ENCODE measurements at regions not wholly inside any gene's neighbourhood (a gene's known extent, or its start where the extent isn't known, plus 50 kb on each side); places are given as distances from the start of the nearest gene placed in this dataset.
"Not testable (repeated sequence)": the region's sequence is repeated elsewhere in the genome, so short reads cannot be mapped to it uniquely, and the experiment has no call there.

DNA sequence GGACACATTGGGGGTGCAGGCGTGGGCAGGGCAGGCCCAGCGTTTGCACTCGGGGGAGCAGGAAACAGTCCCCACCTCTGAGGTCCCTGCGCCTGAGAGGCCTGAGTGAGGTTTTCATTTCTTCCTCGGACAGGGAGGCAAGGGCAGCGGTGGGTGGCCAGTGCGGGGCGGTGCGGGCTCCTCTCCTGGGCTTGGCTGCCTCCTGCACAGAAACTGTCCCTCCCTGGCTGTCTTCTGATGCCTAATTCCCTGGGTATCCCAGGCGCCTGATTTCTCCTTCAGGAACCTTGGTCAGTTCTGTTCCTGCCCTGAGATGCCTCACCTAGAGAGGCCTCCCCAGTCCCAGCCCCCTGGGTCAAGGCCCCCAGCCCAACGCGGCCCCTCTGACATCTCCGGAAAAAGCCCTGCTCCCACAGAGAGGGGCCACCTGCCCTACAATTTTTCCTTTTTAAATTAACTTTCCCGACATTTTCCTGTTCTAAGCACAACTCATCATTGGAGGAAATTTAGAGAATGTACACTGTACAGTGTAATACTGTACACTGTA, 260.3 kb downstream of the ADGRD1 start:
- no peak for DNase-seq (ENCODE audit: low read depth in 2 of 2)

DNA sequence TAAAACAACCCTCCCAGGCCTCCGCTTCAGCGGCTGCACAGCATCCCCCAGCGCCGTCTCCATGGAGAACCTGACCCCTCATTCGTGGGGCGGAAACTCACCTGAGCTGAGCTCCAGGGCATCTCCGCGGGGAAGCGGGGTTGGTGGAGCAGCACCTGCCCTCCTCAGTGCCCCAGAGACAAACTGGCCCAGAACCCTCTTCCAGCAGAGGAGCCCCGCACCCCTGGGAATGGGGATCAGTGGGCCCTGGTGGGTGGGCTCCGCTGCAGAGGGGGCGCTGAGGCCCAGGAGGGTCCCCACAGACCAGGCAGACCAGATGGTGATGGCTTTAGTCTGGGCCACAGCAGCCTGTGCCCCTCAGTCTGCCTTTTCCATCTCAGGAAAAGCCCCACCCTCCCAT, 261.2 kb downstream of the ADGRD1 start:
- not testable (repeated sequence) for DNase-seq (ENCODE audit: low read depth in 2 of 2)

DNA sequence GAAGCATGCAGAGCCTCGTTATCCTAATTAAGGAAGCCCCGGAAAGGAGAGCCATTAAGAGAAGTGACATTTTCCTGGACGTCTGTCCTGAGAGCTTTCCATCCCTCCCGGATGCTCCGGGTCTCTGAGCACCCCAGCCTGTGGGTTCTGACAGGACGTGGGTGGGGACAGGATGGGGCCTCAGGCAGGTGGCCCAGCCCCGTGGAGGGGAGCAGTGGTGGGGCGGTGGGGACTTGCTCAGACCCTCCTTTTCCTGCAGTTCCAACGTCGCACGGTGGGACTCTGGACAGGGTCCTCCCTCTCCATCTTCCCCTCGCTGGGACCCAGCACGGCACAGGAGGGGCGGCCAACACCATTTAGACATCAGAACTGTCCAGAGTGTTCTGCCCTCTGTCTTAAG, 262.9 kb downstream of the ADGRD1 start:
- DNase-seq (ENCODE audit: low read depth in 2 of 2): not testable (repeated sequence)

DNA sequence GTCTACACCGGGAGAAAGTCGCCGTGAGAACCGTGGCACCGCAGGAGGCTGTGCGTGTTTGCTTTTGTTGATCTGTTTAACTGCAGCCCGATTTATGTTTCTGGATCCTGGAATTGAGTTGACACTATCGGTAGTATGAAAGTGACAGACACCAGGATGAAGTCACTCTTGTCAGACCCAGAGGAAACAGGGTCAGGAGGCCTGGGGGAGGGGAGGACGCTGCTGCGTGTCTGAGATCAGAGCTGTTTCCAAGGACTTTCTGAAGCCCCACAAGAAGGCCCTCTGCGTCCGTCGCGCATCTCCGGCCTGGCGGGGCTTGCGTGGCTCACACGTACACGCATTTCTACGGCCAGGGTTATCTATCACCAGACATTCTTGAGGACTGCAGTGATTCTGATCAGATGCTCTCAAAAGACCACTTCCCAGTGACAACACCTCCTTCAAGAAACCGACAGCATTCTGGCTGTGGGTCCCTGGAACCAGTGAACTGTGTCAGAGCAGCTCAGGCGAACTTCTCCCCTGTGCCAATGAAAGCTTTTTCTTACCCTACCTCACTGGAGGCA, 263.4 kb downstream of the ADGRD1 start:
- DNase-seq (ENCODE audit: low read depth in 2 of 2): no peak

DNA sequence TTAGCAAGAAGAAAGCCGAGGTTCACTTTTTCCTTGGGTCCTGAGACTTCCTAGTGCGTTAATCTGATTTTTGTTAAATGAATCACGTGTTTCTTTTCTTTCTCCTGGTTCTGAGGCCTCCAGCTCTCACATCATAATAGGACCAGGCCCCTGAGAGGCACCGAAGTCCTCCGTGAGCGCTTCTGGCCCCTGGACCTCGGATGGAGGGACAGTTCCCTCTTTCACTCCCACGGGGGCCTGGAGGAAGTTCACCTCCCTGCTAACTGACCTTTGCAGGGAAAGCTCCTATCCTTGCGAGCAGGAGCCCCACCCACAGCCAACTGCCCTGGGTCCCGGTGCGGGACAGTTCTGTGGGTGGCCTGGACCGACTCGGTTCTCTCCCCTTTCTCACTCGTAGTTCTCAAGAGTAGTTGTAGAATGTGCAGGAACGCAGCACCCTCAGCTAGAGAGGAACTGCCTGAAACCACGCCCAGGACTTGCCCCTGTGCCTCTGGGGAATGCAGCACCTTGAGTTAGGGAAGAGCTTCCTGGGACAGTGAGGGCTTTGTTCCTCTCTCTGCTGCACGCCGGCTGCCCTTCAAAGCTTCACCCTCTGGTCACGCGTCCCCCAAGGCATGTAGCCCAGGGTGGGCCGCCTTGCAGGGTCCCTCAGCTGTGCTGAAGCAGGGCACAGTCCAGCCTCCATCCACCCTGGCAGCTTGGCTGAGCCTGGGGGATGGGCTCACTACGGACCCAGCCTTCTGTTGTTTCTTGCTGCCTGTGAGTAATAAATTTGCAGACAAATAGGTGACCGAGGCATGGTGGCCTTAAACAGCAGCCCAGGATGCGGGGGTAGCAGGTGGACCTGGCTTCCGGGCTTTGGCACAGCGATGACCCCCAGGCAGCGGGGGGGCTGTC, 264.6 kb downstream of the ADGRD1 start:
- no peak for DNase-seq (ENCODE audit: low read depth in 2 of 2)

DNA sequence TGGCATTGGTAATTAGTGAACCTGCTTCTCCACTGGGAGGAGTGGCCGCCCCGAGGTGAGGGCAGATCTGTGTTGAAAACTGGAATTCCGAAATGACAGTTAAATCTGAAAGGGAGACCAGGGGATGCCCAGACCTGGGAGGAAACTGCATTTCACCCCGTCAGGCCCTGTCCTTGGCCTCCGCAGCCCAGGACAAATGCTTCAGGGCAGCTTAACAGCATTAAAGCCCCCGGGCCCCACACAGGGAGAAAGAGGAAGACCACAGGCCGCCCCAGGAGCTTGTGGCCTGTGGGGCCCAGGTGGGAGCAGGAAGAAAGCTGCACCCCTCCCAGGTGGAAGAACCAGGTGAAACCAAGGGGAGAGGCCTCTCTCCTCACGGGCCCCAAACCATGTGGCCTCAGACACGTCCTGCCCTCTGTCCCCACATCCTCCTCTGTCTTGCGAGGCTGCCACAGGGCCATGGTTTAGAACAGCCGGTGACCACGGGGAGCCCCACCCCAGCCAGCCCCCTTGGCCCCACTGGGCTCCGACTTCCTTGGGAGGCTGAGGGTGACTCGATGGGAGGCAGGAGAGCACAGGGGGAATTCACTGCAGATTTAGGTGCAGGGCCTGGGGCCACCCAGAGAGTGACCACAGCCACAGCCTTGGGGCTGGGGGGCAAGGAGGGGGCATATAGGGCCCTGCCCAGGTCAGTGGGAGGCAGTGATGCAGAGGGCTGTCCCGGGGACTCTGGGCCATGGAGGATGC, 265.4 kb downstream of the ADGRD1 start:
- no peak for DNase-seq (ENCODE audit: low read depth in 2 of 2)

DNA sequence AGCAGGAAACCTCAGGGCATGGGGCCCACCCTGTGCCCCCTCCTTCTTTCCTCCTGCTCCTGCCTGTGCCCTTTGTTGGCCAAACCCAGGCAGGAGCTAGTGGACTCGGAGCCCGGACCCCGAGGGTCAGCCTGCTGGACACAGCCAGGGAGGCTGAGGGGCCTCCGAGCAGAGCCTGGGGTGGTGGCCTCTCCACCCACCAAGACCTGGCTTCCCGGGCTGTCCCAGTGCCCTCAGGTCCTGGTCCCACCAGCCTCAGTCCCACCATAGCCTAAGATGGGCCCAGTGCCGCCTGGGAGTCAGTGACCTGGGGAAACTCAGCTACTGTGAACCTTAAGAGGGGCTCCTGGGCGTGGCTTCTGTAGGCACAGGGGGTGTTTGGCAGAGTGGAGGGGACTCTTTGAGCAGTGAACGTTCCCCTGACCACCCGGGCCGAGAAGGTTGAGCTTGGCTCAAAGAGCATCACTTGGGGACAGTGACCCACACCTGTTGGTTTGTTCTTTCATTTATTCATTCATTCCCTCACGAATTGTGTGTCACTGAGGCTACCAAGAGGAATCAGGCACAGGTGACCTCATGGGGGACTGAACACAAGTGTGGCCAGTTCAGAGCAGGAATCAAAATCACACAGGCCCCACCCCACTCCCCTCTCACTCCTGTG, 266.1 kb downstream of the ADGRD1 start:
- no peak for DNase-seq (ENCODE audit: low read depth in 2 of 2)

DNA sequence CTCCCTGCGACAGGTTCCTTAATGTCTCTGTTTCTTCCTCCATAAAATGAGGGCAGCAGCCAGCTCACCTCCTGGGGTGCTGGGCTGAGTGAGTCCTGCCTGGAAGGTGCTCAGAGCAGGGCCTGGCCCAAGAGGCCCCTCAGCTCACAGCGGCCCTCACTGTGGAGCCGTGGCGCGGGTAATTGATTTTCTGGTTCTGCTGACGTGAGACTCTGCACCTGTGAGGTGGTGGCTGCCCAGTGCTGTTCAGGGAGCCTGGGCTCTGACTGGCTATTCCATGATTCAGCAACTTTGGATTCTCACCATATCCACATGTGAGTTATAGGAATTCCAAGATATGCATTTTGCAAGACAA, 266.6 kb downstream of the ADGRD1 start:
- no peak for DNase-seq (ENCODE audit: low read depth in 2 of 2)

DNA sequence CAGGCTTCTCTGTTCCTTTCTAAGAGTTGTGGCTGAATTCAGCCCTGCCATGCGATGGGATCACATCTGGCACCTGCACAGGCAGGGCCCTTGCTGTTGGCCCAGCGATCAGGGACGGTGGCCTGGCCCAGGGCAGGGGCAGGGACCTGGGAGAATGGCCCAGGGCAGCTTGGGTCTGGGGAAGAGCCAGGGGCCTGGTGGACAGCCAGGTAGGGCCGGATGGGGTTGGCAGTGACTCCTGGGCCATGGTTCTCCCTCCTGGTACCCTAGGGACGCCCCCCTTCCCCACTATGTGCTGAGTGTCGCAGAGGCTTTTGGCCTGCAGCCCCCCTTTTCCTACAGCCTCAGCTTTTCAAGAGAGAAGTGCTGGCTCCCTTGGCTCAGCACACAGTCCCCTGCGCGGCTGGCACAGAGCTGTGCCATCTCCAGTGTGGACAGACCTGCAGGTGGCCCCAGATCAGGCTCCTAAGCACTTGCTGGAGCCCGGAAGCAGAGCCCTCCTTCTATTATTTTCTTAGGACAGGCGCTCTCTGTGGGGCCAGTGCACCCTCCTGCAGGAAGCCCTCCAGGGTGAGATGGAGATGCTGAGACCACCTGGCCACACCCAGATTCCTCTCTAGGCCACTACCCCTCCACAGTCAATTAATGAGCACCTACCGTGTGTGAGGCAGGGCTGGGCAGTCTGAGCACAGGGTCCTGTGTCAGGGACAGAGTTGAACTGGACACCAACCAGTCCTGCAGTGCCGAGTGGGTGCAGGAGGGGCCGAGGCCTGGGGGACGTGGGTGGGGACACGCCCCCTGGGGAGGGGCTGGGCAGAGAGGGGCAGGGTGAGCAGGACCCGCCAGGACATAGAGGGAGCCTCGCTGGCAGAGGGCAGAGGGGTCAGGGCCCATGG, 267.6 kb downstream of the ADGRD1 start:
- DNase-seq (ENCODE audit: low read depth in 2 of 2): no peak

DNA sequence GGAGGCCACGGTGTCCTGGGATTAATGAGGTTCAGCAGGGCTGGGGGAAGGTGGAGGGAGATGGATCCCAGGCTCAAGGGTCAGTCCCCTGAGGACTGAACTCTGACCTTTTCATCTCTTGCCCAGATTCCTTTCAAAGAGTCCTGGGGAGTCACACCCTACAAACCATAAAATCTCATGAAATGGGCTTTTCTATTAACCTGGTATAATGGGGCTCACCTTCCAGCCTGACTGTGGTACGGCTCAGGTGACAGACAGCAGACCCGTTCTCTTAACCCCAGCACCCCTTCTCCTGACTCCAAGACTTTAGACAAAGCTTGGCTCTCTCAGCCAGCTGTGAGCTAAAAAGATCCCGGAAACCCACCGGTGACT, 268.2 kb downstream of the ADGRD1 start:
- DNase-seq (ENCODE audit: low read depth in 2 of 2): no peak

DNA sequence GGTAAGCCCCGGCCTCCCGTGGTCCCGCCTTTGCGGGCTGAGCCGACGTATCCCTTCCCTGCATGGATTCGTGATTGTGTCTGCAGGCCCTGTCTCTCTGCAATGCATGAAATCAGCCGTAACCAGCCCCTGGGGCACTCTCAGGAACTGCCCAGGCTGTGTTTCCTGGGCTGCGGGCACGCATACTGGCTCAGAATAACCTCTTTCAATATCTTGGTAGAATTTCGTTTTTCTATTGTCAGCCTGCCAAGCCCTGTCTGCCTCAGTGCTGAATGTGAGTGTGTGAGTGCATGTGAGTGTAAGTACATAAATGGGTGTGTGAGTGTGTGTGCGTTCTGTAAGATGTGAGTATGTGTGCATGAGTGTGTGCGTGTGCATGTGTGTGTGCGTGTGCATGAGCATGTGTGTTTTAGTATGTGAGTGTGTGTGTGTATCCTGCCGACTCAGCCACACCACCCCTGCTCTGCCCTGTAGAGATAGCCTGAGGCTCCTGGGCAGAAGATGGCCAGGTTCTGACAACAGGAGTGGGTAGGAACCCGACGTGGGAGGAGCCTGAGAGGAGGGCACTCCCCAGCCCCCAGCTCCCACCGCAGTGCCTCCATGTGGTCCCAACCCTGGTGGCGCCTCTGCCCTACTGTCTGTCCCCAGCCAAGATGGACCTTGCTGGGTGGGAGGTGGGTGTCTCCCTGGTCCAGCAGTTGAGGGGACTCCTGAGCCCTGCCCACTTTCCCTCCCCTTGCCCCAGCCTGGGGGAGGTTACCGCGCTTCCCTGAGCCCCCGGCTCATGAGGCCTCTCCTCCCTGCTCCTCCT, 268.8 kb downstream of the ADGRD1 start:
- DNase-seq (ENCODE audit: low read depth in 2 of 2): no peak

DNA sequence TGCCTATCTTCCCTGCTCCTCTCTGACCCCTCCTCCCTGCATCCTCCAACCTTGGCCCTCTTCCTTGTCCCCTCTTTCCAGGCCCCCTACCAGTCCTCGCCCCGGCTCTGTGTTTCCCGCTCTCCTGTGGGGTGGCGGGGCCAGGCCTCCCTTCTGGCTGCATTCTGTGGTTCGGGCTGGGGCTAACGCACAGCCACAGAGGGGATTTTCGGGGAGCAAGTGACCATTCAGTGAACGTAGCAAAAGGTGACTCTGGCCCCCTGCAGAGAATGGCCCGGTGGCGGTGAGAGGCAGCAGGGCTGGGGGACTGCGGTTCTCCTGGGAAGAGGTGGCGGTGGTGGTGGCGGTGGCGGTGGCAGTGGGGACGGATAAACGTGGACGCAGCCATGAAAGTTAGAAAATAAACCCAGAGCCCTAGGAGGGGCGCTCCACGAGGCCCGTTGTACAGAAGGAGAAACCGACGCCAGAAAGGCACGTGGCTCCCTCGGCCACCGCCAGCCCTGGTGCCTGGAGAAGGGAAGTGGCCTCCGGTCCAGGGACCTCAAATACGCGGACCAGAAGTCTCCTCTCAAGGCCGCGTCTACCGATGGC, 269.6 kb downstream of the ADGRD1 start:
- DNase-seq (ENCODE audit: low read depth in 2 of 2): no peak

DNA sequence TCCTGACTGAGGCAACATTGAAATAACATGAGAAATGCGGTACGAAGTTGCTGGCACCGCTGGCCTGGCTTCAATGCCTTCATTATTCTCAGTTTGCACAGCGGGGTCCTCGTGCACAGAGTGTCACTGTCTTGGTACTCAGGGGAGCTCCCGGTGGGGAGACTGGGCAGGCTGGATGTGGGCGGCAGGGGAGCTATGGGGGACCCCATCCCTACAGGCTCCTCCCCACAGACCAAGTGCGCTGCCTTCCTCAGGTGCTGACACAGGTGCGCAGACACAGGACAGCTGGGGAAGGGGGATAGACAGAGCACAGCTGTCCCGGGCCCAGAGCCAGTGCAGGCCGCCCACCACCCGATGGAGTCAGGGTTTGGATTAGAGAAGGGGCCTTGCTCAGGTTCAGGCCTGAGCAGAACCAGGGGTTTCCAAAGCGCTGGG, 270.1 kb downstream of the ADGRD1 start:
- DNase-seq (ENCODE audit: low read depth in 2 of 2): no peak

DNA sequence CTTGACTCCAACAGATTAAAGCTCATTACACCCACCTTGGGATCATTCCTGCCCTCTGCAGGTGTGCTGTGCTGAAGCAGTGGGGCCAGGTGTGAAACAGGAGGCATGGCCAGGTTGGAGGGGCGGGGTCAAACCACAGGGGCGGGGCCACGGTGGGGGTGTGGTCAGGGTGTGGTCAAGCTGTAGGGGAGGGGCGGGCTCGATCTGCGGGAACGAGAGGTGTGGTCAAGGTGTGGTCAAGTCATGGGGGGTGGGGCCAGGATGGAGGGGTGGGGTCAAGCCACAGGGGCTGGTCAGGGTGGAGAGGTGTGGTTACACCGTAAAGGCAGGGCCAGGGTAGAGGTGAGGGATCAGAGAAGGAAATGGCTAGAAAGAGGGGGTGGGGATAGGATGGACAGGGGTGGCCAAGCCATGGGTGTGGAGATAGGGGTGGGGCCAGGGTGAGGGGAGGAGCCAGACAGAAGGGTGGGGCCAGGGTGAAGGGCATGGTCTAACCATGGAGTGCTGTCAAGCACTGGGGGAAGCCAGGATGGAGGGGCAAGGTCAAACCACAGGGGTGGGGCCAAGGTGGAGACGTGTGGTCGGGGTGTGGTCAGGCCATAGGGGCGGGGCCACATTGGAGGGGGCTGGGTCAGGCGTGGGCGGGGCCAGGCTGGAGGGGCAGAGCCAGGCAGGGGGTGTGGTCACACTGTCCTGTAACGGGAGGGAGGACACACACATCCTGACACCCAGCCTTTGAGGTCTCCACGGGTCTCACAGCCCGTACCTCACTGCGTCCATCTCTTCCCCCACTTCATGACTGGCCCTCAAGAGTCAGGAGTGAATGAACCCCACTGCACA, 270.7 kb downstream of the ADGRD1 start:
- not testable (repeated sequence) for DNase-seq (ENCODE audit: low read depth in 2 of 2)

DNA sequence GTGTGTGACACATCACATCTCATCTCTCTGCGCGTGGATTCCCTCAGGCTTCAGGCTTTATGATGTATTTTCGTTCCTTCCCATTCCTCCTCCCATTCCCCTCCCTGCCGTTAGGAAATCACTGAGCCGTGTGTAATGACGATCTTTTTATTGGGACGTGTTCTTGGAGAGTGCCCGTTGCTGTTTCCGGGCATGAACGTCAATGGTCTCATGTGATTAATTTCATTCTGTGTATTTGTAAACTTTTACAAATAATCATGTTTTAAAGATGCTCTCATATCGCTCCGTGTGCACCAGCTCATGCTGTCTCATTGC, 271.3 kb downstream of the ADGRD1 start:
- not testable (repeated sequence) for DNase-seq (ENCODE audit: low read depth in 2 of 2)

DNA sequence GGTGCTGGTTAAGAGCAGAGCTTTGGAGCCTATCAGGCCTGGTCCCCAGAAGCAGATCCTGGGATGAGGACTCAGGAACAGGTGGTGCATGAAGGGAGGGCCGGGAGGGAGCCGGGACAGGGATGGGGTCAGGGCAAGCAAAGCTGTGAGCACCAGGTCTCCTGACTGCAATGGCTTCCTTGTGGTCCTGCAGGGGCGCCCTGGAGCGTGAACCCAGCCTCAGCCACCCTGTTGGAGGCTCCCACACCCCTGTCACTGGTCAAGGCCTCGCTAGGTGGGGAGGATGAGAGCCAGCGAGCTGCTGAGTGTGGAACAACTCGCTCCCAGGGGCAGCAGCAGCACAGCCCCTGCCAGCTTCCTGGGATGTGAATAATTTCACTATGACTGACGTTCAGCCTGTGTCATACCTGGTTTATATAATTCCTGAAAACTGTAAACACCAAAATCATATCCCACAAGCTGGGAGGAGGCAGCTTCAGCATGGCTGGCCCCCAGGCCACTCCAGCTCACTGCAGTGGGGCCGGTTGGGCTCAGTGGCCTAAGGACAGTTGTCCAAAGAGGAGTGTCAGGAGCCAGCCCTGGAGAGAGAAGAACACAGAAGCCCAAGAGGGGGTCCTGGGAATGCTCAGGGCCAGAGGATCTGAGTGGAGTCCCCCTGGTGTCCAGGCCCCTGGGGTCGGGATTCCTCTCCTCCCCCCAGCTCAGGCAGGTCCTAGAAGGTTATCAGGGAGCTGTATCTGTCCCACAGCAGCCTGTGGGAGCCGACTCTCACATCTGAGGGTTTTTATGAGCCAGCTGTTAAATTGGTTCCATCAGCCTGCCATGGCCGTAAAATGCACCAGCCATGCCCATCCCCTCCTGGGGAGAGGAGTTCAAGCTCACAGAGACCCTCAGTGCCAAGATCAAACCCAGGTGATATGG, 272.9 kb downstream of the ADGRD1 start:
- DNase-seq (ENCODE audit: low read depth in 2 of 2): no peak

DNA sequence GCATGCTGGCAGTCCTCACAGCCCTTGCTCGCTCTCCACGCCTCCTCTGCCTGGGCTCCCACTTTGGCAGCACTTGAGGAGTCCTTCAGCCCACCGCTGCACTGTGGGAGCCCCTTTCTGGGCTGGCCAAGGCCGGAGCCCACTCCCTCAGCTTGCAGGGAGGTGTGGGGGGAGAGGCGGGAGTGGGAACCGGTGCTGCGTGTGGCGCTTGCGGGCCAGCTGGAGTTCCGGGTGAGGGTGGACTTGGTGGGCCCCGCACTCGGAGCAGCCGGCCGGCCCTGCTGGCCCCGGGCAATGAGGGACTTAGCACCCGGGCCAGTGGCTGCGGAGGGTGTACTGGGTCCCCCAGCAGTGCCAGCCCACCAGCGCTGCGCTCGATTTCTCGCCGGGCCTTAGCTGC, 273.9 kb downstream of the ADGRD1 start:
- DNase-seq (ENCODE audit: low read depth in 2 of 2): not testable (repeated sequence)

DNA sequence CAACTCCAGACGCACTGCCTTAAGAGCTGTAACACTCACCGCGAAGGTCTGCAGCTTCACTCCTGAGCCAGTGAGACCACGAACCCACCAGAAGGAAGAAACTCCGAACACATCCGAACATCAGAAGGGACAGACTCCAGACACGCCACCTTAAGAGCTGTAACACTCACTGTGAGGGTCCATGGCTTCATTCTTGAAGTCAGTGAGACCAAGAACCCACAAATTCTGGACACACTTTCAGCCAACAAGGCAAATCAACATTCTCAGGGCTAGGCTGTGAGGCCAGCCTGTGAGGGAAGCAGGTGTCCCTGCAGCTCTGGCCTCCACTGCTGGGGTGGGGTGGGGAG, 275.3 kb downstream of the ADGRD1 start:
- not testable (repeated sequence) for DNase-seq (ENCODE audit: low read depth in 2 of 2)
